ENCODE measurements at regions not wholly inside any gene's neighbourhood (a gene's known extent, or its start where the extent isn't known, plus 50 kb on each side); places are given as distances from the start of the nearest gene placed in this dataset.

GRCh38 chr5:115386657-115387056, 90.2 kb upstream of the CCDC112 start (continued):
- no peak for TF ChIP-seq SP1 (IDR thresholded peaks at IDR 0.05)
- TF ChIP-seq SP1 (CRISPR knock-in tag; IDR thresholded peaks at IDR 0.05): no peak
- no peak for TF ChIP-seq PRDM4 (CRISPR knock-in tag; IDR thresholded peaks at IDR 0.05; ENCODE audit: borderline replicate concordance)
- TF ChIP-seq STAG1 (CRISPR knock-in tag; IDR thresholded peaks at IDR 0.05): no peak
- TF ChIP-seq GABPA (IDR thresholded peaks at IDR 0.05; ENCODE audit: low read depth, low read length): no peak
- no peak for TF ChIP-seq GABPA (CRISPR knock-in tag; IDR thresholded peaks at IDR 0.05; ENCODE audit: low read depth)
- no peak for TF ChIP-seq MTF2 (CRISPR knock-in tag; IDR thresholded peaks at IDR 0.05; ENCODE audit: borderline replicate concordance)
- TF ChIP-seq ZNF317 (CRISPR knock-in tag; IDR thresholded peaks at IDR 0.05): no peak
- TF ChIP-seq TMF1 (CRISPR knock-in tag; IDR thresholded peaks at IDR 0.05; ENCODE audit: low read depth): no peak
- no peak for TF ChIP-seq ETV6 (CRISPR knock-in tag; conservative IDR thresholded peaks at IDR 0.05)
- no peak for TF ChIP-seq CSRNP2 (CRISPR knock-in tag; conservative IDR thresholded peaks at IDR 0.05; ENCODE audit: low read depth)
